Colon (tissue), 2 donors: ENCODE measurements at regions not wholly inside any gene's neighbourhood (a gene's known extent, or its start where the extent isn't known, plus 50 kb on each side); places are given as distances from the start of the nearest gene placed in this dataset.
"Not testable (repeated sequence)": the region's sequence is repeated elsewhere in the genome, so short reads cannot be mapped to it uniquely, and the experiment has no call there.

ENCODE experiments used
- FAIRE-seq: peaks from 2 replicates; lab custom pipeline; 2012; peaks lifted over from hg19 to GRCh38; lab: Jason Lieb, UNC
- donor health status: control.
- donor health status: control.

DNA sequence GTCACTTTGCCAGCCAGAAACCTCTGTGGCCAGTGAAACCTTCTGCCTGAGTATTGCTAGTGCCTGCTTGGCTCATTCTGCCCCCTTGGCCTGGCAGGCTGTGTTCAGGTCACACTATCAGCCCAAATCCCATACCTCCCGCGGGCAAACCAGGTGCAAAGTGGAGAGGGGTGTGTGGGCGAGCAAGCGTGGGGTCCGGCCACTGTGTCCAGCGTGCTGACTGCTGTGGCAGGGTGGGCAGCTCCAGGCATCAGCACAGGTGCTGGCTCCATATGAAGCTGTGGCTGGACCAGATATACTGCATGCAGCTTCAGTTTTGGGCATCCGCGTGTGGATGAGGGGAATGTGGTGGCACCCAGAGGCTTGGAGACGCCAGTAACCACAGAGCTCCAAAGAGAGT is 576.5 kb upstream of the EDIL3 start:
- no peak for FAIRE-seq

DNA sequence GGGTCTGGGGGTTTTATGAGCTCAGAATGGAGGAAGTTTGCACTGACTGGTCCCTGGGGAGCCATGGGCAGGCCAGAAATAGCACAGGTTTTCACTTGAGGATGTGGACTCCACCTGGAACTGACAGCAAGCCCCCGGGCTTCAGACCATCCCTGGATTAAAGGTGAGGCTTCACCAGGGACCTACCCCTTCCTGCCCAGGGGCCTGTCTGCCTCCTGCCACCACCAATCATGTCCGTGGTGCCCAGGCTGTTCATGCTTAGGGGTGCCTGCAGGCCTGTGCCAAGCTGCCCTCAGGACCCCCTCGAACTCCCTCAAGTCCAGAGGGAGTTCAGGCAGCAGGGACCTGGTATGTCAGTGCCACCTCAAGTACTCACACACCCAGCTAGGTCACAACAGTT is 577.2 kb upstream of the EDIL3 start:
- FAIRE-seq = no peak

DNA sequence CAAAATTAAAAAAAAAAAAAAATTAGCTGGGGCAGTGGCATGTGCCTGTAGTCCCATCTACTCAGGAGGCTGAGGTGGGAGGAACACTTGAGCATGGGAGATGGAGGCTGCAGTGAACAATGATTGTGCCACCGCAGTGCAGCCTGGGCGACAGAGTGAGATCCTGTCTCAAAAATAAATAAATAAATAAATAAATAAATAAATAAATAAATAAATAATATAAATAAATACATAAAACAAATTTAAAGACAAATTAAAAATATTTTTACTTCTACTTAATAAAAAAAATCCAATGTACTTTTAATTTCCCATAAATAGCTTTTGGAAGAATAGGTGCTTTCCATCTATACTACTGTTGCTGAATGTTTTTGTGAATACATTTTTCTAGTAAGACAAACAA is 598.4 kb upstream of the EDIL3 start:
- FAIRE-seq = no peak

DNA sequence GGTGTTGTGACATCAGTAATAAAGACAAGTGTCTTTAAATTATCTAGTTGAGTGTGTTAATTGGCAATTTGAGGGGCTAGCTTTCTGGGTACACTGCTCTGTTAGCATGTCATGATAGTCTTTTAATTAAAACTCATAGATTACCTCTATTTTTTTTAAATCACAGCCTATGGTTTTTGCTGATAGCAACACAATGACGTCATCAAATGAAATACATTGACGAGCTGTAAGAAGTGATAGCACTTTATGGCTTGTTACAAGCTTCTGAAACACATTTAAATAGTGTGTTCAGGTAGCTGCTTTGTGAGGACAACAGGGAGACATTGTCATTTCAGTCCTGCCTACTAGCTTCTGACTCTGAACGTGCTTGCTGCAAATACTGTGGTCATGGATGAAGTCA is 600.5 kb upstream of the EDIL3 start:
- FAIRE-seq = no peak

DNA sequence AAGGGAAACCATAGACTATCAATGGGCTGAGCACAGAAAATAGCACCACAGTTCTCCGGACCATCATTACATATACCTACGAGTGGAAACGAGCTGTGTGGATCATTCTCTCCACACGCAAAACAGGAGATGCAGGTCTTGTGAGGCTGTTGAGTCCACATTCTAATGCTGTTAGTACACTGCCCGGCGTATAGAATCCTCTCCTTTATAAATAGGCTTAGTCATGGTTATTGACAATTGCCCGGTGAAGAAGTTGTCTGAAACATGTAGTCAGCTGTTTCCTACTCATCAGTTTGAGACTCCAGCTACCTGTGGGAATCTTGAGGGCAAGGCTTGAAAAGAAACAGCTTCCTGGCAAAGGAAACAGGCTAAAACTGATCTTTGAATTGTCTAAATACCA is 602.0 kb upstream of the EDIL3 start:
- no peak for FAIRE-seq

DNA sequence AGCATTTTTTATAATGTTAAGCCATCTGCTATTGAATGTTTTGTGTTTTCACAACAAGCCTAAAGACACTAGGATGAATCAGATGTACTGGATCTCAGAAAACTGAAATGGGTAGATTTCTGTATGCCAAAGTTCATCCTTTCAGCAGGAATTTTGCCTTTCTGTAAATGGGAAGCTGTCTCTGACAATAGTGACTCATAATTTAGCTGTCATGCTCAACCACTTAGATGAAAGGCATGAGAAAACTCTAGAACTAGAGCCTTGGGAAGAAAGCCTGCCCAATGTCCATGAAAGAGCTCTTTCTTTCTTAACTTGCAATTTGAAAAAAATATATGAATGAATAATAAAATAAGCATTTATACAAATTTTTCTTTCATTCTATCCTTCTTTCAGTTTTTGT is 616.0 kb upstream of the EDIL3 start:
- FAIRE-seq = no peak

DNA sequence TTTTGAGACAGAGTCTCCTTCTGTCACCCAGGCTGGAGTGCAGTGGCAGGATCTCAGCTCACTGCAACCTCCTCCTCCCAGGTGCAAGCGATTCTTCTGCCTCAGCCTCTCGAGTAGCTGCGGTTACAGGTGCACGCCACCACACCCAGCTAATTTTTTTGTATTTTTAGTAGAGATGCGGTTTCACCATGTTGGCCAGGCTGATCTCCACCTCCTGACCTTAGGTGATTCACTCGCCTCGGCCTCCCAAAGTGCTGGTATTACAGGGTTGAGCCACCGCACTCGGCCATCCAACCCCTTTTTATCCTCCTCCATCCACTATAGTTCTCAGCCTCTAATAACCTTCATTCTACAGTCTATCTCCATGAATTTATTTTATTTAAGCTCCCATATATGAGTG is 617.3 kb upstream of the EDIL3 start:
- not testable (repeated sequence) for FAIRE-seq

DNA sequence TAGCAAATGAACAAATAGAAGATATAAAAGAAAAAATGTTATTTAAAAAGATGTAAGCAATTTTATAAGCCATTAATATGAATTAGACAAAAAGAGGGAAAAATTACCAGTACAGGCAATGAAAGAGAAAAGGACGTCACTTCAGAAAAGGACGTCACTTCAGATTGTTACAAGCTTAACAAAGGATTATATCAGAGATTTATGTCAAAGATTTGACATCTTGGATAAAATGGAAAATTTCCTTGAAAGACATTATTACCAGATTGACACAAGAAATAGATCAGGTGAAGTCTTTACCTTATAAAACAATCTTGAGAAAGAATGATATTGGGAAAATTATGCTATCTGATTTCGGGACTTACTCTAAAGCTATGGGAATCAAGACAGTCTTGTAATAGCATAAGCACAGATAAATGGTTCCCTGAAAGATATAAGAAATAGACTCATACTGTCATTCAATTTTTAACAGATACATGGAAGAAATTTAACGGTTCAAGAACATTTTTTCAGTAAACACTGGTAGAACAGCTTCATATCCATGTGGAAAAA is 625.4 kb upstream of the EDIL3 start:
- FAIRE-seq = no peak

DNA sequence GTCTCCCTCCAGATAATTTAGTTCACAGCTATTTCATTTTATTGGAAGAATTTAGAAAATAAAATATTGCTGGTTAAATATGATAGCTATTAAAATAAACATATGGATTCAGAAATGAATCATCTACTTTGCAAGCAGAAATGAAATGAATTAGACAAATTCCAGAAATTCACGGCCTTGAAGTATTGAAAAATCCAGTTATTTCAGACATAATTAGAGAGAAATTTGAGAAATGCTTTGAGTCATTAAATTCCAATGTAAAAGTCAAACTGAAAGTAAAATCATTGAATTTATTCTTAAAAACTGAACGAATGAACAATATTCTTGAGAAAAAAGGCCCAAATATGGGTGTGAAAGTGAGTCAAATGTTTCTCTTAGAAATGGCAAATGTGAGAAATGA is 632.6 kb upstream of the EDIL3 start:
- FAIRE-seq = no peak

DNA sequence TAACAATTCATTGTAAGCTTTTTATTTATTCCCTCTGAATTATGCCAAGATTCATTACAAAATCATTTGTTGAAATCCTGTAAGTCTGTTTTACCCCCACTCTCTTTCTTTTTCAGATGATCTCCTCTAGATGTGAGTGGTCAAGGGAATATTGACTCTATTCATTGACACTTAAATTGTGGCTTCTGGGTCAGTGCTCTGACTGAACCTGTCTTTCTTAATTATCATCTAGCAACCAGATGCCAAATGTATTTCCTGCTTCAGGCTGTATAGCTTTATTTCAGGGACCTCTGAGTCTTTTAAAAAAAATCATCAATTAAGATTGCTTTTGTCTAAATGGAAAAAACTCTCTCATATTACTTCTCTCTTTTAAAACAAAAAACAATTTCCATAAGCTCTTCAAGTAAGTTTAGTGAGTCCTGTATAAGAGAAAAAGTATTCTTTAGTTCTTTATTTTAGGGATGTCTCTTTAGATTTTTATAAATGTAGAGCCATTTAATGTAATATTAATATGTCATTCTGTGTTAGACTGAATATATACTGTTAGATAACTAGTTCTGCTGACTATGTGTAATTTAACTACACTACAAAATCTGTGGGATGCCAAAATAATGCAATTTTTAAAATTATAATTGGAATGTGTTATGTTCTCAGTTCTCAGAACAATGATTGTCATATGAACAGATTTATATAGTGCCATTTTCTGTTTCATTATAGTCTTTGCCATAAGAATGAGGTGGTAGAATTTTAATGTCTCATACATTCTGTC is 645.8 kb upstream of the EDIL3 start:
- no peak for FAIRE-seq

DNA sequence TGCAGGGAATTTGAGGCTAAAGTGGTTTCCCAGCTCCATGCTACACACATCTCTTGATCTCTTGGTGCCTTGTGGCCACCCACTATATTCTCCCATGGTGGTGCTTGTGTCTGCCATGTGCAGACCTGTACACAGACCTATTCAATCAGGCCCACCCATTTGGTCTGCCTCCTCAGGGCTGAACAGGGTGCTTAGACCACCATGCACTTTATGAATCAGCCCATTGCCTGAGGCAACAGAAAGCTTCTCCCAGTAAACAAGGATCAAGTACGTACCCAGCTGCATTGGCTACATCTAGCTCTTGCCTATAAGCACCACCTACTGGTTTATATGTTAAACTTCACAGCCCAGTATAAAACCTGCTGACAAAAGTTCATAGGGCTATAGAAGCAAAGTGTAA is 664.3 kb upstream of the EDIL3 start:
- no peak for FAIRE-seq

DNA sequence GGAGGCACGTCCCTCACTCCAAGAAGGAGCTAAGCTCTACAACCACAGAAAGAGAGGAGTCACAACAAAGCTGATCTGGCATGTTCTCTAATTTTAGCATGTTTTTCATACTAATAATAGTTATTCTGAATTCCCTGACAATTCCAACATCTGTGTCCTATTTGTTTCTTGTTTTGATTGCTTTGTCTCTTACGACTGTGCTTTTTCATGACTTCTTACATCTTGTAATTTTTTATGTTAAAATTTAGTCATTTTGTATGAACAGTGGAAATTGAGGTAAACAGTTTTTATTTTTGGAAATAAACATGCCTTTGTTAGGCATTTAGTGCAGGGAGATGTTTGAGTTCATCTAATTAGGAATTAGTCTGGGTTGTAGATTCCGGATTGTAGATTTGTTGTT is 668.1 kb upstream of the EDIL3 start:
- no peak for FAIRE-seq

DNA sequence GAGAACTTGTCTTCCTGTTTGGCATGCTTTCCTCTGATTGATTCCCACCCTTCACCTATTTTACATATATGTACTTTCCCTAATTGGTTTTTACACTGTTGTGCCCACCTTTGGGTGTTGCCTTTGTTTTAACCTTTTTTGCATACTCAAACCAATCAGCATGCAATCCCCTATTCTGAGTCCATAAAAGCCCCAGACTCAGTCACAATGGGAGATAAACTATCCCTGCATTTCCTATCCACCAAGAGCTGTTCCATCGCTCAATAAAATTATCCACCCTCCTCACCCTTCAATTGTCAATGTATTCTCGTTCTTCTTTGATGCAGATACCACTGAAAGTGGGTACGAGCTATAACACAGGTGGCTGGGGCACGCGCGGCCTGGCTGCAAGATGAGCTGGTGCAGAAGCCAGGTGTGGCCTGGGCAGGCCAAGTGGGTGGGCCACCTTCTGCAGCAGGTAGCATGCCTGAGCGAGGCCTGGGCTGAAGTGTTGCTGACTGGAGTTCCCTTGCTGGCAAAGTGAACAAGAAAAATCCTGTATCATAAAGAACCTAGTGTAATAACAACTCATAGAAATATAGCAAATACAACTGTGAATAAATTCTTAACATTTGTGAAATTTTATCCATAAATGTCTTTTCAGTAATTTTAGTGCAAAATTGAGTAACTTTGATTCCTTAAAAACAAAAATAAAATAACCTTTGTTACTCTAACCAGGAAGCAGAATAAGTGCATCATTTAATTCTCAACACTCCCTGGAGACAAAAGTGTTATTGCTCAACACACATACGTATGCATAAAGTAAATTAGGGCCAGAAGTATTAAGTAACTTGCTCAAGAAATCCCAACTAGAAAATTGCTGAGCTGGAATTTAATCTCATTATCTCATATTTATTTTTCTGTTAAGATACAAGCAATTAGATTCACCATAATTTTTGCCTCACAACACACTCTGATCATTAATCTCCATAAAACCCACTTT is 685.3 kb upstream of the EDIL3 start:
- FAIRE-seq = no peak

DNA sequence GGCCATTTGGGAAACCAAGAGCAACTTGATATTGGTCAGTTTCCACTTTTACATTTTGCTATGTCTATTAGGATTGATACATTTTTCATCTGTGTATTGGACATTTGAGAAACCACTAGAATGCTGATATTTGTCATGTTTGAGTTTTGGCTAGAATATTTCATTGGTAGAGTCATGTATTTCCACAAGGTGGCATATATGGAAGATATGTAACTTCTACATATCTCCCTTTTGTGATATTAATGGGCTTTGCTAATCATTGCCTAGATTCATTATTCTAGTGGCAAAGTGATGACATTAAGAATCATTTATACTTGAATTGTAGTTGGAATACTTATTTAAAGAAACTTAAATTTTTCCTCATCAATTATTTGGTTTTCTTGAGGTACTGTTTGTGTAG is 692.9 kb upstream of the EDIL3 start:
- no peak for FAIRE-seq

DNA sequence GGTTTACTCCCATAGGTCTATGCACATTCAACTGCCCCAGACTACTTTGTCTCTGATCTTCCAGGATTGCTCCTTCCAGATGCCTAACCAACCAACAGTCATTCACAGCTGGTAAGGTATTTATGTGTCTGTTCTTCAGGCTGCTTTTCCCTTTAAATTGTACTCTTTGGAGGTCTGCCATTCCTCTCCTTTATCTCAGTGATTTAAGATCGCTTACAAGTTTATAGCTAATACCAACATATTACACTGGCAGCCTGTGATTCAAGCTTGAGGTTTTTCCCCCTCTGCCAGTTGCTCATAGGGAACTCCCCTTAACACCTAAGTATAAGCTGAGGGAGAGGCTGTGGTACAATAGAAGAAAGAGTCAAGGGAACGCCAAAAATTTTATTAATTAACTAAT is 711.7 kb upstream of the EDIL3 start:
- no peak for FAIRE-seq

DNA sequence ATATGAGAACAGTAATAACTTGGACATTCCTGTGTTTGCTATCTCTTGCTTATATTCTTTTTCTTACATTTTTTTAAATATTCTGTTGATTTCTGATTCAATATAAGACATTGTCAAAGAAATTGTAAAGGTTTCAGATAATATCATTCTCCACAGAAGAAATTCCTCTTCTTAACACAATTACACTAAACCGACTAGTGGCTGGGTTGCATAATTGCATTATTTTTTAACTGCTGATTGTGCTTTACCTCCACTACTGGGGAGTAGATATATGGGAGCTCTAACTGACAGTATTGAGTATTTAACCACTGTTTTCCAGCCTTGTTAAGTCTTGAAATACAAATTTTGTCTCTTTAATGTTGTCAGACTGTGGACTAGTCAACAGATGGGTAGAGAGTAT is 723.8 kb upstream of the EDIL3 start:
- FAIRE-seq = no peak

DNA sequence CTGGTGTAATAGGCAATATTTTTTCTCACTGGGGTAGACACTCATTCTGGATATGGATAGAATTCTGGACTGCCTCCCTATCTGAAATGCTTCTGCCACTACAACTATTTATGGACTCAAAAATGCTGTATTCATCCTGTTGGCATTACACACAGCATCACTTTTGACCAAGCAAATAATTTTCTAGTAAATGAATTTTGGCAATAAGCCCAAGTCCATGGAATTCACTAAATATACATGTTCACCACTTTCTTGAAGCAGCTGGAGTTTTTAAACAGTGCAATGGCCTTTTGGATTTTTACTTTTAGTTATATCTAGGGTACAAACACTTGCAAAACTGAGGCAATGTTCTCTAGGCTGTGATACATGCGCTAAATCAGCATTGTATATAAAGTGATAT is 724.9 kb upstream of the EDIL3 start:
- FAIRE-seq = no peak

DNA sequence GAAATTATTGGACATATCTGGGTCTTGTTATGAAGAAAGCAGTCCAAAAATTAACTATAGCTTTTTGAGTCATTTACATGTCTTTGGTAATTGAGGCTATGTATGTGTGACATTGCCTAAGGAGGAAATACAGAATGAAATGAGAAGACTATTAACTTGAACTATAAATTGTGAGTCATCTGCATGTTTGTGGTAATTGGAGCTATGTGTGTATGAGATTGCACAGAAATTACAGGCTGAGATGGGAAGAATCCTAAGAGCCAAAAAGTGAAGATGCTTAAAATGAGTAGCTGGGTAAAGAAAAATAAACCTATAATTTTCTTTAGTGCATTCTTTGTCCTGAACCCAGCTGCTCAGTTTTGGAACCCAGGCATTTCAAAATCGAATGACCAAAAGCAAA is 747.6 kb upstream of the EDIL3 start:
- FAIRE-seq = no peak

DNA sequence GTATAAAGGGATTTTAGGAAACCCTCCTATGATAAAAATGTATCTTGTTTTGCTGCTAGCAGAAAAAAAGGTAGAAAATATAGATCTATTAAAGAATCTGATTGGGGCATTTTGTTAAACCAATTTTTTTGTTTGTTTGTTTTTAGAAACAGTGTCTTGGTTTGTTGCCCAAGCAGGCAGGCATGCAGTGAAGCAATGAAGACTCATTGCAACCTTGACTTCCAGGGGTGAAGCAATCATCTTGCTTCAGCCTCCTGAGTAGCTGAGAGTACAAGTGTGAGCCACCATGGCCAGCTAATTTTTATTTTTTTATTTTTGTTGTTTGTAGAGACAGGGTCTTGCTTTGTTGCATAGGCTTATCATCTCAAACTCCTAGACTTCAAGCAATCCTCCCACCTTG is 755.8 kb upstream of the EDIL3 start:
- no peak for FAIRE-seq

DNA sequence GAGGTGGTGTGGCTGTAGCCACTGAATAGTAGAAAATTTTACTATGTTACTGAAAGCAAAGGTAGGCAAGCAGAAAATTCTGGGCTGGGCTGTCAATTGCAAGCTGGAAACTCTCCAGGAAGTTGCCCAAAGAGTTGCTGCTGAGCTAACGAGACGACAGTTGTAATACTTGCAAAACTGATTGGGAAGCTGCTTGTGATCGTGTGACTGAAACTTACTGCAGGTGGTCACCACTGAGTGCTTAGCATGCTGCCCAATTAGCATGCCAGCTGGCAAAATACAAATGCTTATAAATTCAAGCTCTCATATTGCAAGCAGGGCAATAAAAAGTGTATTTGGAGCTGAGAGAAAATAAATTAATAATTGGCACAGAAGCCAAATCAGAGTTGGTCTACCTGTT is 758.5 kb upstream of the EDIL3 start:
- no peak for FAIRE-seq

DNA sequence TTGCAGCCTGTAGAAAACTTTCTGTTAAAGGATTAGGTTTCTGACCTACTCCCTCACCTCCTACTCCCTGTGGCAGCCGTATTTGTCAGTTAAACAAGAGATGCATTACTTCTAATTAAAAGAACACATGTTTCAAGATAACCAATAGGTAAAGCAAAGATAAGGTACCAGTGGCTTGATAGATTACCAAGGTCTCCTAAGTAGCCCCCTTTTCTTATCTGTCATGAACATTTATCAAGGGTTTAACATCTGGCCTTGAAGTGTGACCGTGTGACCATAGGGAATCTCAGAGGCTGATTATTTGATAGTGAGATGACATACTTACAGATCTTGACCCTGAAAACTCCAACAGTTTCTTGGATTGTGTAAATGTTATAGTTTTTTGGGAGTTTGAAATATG is 764.0 kb upstream of the EDIL3 start:
- FAIRE-seq = no peak

DNA sequence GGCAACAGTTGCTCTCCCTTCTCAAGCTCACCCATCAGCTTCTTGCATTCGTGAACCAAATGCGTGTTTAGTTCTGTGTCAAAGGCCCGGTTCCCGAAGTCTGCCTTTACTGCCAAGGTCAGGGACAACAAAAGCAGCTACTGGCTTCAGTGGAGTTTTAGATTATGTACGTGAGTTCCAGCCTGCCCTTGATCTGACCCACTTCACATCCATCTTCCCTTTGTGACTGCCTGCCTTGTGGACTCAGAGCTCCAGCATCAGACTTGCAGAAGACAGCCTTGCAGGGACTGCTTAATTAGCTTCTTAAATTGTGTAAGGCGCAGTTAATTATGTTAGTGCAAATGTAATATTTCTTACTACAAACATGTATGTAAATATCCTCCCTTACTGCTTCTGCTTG is 774.7 kb upstream of the EDIL3 start:
- no peak for FAIRE-seq

DNA sequence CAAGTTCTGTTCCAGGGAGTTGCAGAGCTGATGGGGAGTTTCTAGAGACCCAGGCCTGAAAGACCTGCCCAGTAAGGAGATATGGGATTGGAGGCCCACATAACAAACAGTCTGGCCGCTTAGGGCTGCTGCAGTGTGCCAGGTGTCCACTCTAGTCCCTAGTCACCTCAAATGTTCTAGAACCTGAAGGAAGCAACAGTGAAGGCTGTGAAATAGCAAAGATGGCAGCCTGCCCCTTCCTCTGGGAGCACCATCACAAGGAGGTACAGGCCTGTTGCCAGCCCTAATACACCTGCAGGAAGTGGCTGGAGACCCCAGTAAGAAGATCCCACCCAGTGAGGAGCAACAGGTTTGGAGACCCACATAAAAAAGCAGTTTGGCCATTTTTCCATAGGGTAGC is 783.8 kb upstream of the EDIL3 start:
- FAIRE-seq = no peak
